Retinal pigment epithelial cell (primary cell): ENCODE measurements at regions not wholly inside any gene's neighbourhood (a gene's known extent, or its start where the extent isn't known, plus 50 kb on each side); places are given as distances from the start of the nearest gene placed in this dataset.

Source experiments
- DNase-seq: peaks from one replicate; pipeline ENCODE4 v3.0.0-alpha.2; 2010; ENCODE audit warnings: low read depth
- H3K4me3 ChIP-seq: 2 replicates; pipeline ENCODE4 v1.5.1; 2011; ENCODE audit warnings: mild to moderate bottlenecking, low read length, control low read depth, moderate library complexity
- TF ChIP-seq, protein P1 (sequence below): conservative IDR thresholded peaks from 2 replicates; pipeline ENCODE4 v1.5.1; 2011; ENCODE audit warnings: low read depth, low read length, control low read depth, inconsistent platforms

DNA sequence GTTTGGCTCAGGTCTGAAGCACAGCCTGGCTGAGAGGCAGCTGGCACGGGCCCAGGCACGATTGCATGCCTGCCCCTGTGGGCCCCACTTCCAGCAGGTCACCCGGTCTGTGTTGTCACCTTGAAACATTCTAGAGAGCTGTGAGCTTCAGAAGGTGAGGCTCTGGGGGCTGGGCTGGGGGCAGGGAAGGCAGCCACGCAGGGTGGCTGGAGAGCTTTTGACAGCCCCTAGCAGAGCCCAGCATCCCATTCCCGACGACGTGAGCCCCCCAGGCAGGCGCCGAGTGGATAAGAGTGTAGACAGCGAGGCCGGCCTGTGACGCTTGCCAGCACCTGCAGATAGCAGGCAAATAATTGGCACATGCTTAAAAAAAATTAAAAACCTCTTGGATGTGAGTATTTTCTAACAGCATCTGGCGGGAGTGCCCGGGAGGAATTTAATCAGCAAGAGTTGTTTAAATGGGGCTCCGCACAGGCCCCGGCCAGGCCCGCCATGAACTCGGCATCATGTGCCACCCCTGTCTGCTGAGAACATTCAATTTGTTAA lies 212.0 kb upstream of the TBX20 start:
- no peak for DNase-seq
- no peak overlapping the region for H3K4me3 ChIP-seq
- TF ChIP-seq, protein P1, sequence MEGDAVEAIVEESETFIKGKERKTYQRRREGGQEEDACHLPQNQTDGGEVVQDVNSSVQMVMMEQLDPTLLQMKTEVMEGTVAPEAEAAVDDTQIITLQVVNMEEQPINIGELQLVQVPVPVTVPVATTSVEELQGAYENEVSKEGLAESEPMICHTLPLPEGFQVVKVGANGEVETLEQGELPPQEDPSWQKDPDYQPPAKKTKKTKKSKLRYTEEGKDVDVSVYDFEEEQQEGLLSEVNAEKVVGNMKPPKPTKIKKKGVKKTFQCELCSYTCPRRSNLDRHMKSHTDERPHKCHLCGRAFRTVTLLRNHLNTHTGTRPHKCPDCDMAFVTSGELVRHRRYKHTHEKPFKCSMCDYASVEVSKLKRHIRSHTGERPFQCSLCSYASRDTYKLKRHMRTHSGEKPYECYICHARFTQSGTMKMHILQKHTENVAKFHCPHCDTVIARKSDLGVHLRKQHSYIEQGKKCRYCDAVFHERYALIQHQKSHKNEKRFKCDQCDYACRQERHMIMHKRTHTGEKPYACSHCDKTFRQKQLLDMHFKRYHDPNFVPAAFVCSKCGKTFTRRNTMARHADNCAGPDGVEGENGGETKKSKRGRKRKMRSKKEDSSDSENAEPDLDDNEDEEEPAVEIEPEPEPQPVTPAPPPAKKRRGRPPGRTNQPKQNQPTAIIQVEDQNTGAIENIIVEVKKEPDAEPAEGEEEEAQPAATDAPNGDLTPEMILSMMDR = no peak

DNA sequence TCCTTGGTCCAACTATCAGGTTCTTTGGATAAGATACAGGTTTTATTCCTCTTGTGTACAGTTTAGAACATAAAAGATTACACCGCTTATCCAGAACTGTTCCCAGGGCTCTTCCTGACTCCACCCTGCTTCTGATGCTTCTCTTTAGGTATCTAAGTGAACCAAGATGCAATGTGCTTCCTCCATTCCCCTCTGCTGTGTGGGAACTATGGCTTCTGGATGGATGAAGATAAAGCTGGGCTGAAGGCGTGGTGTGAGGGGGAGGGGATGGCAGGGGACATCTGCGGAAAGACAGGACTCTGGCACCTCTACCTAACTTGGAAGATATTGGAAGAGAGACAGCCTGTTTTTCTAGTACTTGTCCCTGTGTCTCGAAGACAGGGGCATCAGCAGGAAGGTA lies 209.9 kb upstream of the TBX20 start:
- TF ChIP-seq, protein P1 = no peak
- DNase-seq = no peak
- H3K4me3 ChIP-seq = no peak overlapping the region

DNA sequence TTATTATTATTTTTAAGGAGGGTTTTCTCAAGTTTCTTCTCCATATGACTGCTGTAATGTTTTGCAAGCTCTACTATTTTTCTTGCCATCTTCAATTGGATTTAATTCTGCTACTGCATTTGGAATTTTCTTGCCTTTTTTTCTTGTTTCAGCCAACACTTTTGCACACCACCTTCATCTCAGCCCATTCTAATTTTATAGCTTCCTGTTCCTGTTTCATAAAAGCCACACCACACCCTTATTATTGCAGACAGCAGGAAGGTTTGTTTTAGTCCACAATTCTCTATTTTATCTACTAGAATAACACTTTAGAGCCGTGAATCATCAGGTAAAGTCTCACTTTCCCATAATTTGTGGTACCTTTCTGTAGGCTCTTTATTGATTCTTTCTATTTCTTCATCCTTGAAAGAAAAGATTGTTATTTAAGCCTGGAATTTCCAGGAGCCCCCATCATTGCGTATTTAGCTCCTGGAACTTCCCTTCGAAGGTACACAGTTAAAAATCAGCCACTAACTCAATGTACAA lies 209.3 kb upstream of the TBX20 start:
- DNase-seq = no peak
- TF ChIP-seq, protein P1 = no peak
- H3K4me3 ChIP-seq = no peak overlapping the region

DNA sequence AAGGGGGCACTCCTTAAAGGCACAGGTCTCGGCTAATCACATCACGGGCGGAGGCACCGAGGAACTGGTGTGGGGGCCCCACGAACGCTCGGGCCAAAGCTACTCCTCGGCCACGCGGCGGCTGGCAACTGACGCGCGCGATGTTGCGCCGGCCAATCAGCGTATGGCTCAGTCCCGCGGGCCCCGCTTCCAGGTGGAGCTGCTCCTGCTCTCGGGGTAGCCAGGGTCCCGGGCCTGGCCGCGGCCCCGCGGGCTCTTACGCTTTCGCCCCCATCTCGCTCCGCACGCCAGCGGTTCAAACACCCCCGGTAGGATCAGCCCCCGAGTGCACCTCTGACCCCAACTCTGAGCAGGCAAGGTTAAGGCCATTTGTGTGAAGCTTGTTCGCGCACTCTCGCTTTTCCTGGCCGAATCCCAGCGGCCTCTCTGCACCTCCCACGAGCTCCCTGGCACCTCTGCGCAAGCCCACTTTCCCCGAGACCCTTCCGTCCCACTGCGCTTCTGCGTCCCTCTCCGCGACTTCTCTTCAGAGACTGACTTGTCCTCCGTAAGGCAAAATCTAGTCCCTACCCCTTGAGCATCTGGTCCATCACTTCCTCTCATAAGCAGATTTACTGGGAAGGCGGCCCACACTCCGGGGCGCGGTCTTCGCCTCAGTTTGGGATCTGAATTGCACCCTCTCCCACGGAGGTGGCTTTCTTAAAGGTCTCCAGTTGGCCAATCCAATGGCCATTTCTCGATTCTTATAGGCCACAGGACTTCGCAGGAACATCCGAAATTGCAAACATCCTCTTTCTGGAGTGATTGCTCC lies 200.9 kb upstream of the TBX20 start:
- TF ChIP-seq, protein P1 = no peak
- H3K4me3 ChIP-seq = peak overlapping the region; percentile 10
- no peak for DNase-seq

DNA sequence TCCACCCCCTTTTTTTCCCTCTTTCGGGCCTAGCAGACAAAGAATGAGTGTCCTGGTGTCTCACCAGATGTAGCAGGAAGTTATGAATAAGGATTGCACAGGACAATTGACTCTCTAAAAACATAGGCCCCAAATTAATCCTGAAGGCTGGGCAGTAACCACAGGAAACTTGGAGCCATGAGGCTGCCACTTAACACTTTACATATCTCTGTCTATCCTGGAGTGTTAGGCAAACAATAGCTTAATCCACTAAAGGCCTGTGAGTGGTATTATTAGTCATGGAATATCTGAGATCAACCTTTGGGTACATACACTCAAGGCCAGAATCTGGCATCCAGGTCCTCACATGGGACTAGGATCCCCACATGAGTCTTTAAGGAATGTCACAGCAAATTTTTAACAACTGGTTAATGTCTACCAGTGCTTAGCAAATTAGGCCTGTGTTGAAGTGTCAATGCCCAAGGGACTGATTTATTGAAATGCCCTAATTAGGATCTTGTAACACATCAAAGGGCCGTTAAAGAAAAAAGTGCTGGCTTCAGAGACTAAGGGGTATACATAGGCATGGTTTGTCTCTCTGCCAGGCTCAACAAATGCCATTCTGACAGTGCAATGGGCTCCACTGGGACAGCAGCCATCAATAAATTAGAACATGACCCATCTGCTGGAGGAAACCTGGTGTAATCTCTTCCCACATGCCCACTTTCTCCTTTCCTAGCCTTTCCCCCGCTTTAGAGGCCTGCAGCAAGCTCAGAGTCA lies 196.7 kb upstream of the TBX20 start:
- TF ChIP-seq, protein P1 = no peak
- DNase-seq = peak; percentile 11

DNA sequence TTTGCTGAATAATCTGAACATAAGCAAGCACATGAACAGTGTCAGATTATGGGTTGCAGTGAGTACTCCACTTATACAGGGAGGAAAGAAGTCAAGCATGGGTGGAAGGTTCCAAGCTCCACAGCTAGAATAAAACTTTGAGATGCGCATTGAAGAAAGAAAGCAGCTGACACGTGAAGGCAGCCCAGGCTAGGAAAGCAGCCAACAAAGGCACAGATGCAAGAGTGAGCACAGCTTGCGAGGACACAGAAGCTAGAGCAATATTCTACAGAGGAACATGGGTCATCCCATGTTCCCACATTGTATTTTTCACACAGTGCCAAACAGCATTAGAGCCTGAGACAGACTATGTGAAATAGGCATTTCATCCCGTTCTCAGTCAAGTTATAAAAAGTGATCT lies 194.6 kb upstream of the TBX20 start:
- no peak overlapping the region for H3K4me3 ChIP-seq
- DNase-seq = no peak
- TF ChIP-seq, protein P1 = no peak

More for the DNA sequence above, 196.7 kb upstream of the TBX20 start:
- H3K4me3 ChIP-seq = no peak overlapping the region
